ENCODE measurements at regions not wholly inside any gene's neighbourhood (a gene's known extent, or its start where the extent isn't known, plus 50 kb on each side); places are given as distances from the start of the nearest gene placed in this dataset.

- no peak for DNase-seq
- TF ChIP-seq POLR2A (IDR thresholded peaks at IDR 0.05) (no peak), POLR2AphosphoS5 (IDR thresholded peaks at IDR 0.05) (no peak)
- Histone ChIP-seq H3K4me1 (no peaks in the 10 kb centered on the region), H3K36me3 (no peaks in the 10 kb centered on the region), H3K9me3 (peaks cover 0 to 5% (median 0%) of the 10 kb centered on the region in 4 donors), H3K4me3 (no peak overlapping the region), H3K27me3 (peaks cover 0 to 28% (median 0%) of the 10 kb centered on the region in 3 donors), H3K27ac (no peak overlapping the region)
- intact Hi-C loops (cut with DNase I), result no loop called here
- WGBS, 2 donors, result 93 to 94% methylated on average over 8 of the region's 8 CpGs
These were observed 53.6 kb upstream of the BCL11B start for GRCh38 chr14:99325591-99325990.

GRCh38 chr14:99325016-99325415 is 53.0 kb upstream of the BCL11B start:
- Histone ChIP-seq H3K9me3 (peaks cover 0 to 5% (median 0%) of the 10 kb centered on the region in 4 donors), H3K4me3 (no peak overlapping the region), H3K27ac (no peak overlapping the region), H3K36me3 (no peaks in the 10 kb centered on the region), H3K27me3 (peaks cover 0 to 31% (median 0%) of the 10 kb centered on the region in 3 donors), H3K4me1 (no peaks in the 10 kb centered on the region)
- DNase-seq, result no peak
- intact Hi-C loops (cut with DNase I), result no loop called here
- 83 to 87% methylated on average over 9 of the region's 9 CpGs for WGBS, 2 donors
- TF ChIP-seq EP300 (IDR thresholded peaks at IDR 0.05), result no peak
- TF ChIP-seq POLR2AphosphoS5 (IDR thresholded peaks at IDR 0.05), result no peak
- TF ChIP-seq POLR2A (IDR thresholded peaks at IDR 0.05), result no peak
- no peak for TF ChIP-seq CTCF (IDR thresholded peaks at IDR 0.05)

- Histone ChIP-seq H3K27ac (no peak overlapping the region), H3K9me3 (peaks cover 0 to 5% (median 0%) of the 10 kb centered on the region in 4 donors), H3K4me3 (no peak overlapping the region), H3K4me1 (no peaks in the 10 kb centered on the region), H3K27me3 (peaks cover 0 to 28% (median 0%) of the 10 kb centered on the region in 3 donors), H3K36me3 (no peaks in the 10 kb centered on the region)
- no peak for DNase-seq
- intact Hi-C loops (cut with DNase I), result no loop called here
- WGBS, 2 donors, result 84 to 91% methylated on average over 8 of the region's 8 CpGs
- TF ChIP-seq POLR2AphosphoS5 (IDR thresholded peaks at IDR 0.05), result no peak
- TF ChIP-seq EP300 (IDR thresholded peaks at IDR 0.05), result no peak
- no peak for TF ChIP-seq CTCF (IDR thresholded peaks at IDR 0.05)
- no peak for TF ChIP-seq POLR2A (IDR thresholded peaks at IDR 0.05)
These were observed 52.3 kb upstream of the BCL11B start for GRCh38 chr14:99324291-99324690.

GRCh38 chr14:99323603-99324185 is 51.7 kb upstream of the BCL11B start:
- DNase-seq, result no peak
- WGBS, 2 donors, result 88 to 93% methylated on average over 14 of the region's 14 CpGs
- H3K27me3 ChIP-seq, result peaks cover 0 to 22% (median 0%) of the 10 kb centered on the region in 3 donors
- no peaks in the 10 kb centered on the region for H3K4me1 ChIP-seq
- no peaks in the 10 kb centered on the region for H3K36me3 ChIP-seq
- no peak overlapping the region for H3K4me3 ChIP-seq
- peaks cover 0 to 5% (median 0%) of the 10 kb centered on the region in 4 donors for H3K9me3 ChIP-seq
- no peak overlapping the region for H3K27ac ChIP-seq
- intact Hi-C loops (cut with DNase I), result no loop called here
- TF ChIP-seq POLR2A (IDR thresholded peaks at IDR 0.05) (no peak), POLR2AphosphoS5 (IDR thresholded peaks at IDR 0.05) (no peak), CTCF (IDR thresholded peaks at IDR 0.05) (no peak), EP300 (IDR thresholded peaks at IDR 0.05) (no peak)

DNA sequence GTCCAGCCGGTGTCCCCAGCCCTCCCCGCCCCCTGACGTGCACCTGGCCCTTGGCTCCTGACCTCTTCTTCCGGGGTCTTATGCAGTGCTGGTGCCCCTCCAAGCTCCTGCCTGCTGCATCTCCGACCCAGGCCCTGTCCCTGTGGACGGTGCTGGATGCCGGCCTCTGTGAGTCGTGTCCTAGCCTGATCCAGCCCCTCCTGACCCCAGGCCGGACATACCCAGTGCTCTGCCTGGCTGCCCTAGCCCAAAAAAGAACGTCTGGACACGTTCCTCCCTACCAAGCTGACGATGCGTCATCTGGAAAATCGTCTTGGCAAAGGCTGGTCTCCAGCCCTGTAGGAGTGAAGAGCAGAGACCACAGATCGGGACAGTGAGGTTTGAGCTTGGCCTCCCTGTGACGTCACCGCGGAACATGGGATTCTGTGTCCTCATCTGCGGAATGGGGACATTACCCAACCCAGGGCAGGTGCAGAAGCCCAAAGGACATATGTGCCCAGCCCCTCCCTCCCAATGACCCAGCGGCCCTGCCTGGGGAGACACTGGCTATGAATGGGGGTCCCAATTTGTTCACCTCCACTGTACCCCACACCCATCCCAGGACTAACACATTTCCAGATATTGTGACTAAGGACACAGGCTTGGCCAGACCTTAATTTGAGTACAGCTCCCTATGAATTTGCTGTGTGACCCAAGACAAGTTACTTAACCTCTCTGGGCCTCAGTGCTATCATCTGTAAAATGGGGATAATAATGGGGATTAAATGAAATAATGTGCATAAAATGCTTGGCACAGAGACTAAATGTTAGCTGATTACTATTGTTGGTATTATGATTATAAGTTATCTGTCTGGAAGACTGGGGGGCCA is 51.0 kb upstream of the BCL11B start:
- Histone ChIP-seq H3K9me3 (peaks cover 0 to 5% (median 0%) of the 10 kb centered on the region in 4 donors), H3K27me3 (peaks cover 0 to 16% (median 0%) of the 10 kb centered on the region in 3 donors), H3K27ac (no peak overlapping the region), H3K4me1 (no peaks in the 10 kb centered on the region), H3K4me3 (no peak overlapping the region), H3K36me3 (no peaks in the 10 kb centered on the region)
- no peak for DNase-seq
- TF ChIP-seq POLR2AphosphoS5 (IDR thresholded peaks at IDR 0.05) (no peak), CTCF (IDR thresholded peaks at IDR 0.05) (no peak), EP300 (IDR thresholded peaks at IDR 0.05) (no peak), POLR2A (IDR thresholded peaks at IDR 0.05) (no peak)
- 77 to 83% methylated on average over 20 of the region's 20 CpGs for WGBS, 2 donors
- intact Hi-C loops (cut with DNase I), result no loop called here

Data from sigmoid colon (tissue), 6 donors.